ENCODE measurements at regions not wholly inside any gene's neighbourhood (a gene's known extent, or its start where the extent isn't known, plus 50 kb on each side); places are given as distances from the start of the nearest gene placed in this dataset.

DNA sequence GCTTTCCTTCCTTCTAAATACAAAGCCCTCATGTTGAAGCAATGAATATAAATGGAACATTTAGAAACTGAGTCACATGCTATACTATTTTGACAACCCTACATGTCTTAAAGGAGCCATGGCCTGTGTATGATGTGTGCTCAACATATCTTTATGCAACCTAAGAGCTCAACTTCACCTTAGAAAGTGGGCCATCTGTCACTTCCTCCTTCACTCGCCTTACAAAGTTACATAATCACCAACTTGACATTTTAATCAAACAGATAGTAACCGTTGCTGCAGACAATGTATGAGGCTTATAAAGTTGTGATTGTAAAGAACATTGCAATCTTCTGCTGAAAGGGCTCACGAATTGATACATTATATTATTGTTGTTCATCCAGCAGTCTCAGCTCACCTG lies 163.6 kb downstream of the SERPINI1 start:
- TF ChIP-seq POLR2AphosphoS5 (IDR thresholded peaks at IDR 0.05; ENCODE audit: low read depth, low read length) (no peak), SIN3A (IDR thresholded peaks at IDR 0.05; ENCODE audit: borderline replicate concordance, insufficient read depth, low read length) (no peak), TAF1 (IDR thresholded peaks at IDR 0.05; ENCODE audit: borderline replicate concordance, insufficient read depth, low read length) (no peak)
